GM12875 (cell line): ENCODE measurements at regions not wholly inside any gene's neighbourhood (a gene's known extent, or its start where the extent isn't known, plus 50 kb on each side); places are given as distances from the start of the nearest gene placed in this dataset.
"Not testable (repeated sequence)": the region's sequence is repeated elsewhere in the genome, so short reads cannot be mapped to it uniquely, and the experiment has no call there.

Source experiments
- H3K4me3 ChIP-seq: one replicate; pipeline ENCODE4 v1.5.1; 2011; ENCODE audit warnings: low read depth, low read length, control low read depth
- CTCF ChIP-seq: IDR thresholded peaks from 2 replicates; pipeline ENCODE4 v1.5.1; 2011; ENCODE audit warnings: low read depth, mild to moderate bottlenecking, control low read depth, inconsistent platforms, low read length, moderate library complexity, borderline replicate concordance; ENCODE audit not compliant: insufficient read depth

DNA sequence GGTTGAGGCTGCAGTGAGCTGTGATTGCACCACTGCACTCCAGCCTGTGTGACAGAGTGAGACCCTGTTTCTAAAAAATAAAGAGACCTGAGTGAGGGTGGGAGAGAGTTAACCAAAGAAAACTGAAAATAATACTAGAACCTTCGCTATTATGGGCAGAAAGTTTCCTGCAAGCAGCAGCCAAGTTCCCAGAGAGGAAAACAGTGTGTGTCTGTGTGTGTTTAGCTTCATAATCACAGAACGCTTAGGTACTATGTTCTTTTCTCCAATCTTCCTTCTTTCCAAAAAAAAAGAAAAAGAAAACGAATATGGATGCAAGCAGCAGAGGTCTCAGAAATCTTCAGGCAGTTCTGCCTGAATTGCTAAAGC lies 170.0 kb downstream of the LY86 start:
- no peak for TF ChIP-seq CTCF
- no peak overlapping the region for H3K4me3 ChIP-seq

DNA sequence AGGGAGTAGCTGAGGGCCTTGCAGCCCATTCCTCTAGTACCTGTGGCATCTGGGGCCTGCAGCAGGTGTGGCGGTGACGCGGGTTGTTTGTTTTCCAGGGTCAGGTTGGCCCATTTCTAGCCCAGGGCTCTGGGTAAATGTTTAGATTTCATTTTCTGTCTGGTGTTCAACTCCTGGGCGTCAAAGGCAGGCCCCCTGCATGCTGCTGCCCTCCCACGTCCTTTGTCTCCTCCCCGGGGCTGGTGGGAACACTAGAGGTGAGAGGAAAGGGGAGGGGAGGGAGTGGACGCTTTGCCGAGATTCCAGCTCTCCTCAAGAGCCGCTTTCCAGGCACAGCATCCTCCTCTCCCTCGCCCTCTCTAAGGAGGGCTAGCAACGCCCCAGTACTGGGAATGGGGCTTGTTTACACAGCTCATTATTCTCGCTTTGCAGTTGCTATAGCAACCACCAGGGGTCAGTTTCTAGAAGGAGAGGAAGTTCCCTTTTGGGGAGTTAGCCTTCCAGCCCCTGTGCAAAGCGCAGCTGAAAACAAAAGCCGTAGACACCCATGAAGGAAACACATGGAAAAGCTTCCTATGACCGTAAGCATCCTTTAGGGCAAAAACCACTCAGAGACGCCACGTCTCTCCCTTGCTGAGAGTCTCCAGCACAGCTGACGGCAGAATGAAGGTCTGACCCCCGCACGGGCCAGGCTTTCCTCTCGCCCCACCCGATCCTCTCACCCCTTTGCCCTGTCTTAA lies 170.6 kb downstream of the LY86 start:
- H3K4me3 ChIP-seq: no peak overlapping the region

GRCh38 chr6:6760002-6760401 lies 171.5 kb downstream of the LY86 start:
- no peak for TF ChIP-seq CTCF
- H3K4me3 ChIP-seq: no peak overlapping the region

More for the DNA sequence above, 170.6 kb downstream of the LY86 start:
- TF ChIP-seq CTCF: peak; percentile 46; the same call in 1 of the 2 replicates

- H3K4me3 ChIP-seq: not testable (repeated sequence)
These were observed 174.0 kb downstream of the LY86 start for GRCh38 chr6:6762566-6762965.

DNA sequence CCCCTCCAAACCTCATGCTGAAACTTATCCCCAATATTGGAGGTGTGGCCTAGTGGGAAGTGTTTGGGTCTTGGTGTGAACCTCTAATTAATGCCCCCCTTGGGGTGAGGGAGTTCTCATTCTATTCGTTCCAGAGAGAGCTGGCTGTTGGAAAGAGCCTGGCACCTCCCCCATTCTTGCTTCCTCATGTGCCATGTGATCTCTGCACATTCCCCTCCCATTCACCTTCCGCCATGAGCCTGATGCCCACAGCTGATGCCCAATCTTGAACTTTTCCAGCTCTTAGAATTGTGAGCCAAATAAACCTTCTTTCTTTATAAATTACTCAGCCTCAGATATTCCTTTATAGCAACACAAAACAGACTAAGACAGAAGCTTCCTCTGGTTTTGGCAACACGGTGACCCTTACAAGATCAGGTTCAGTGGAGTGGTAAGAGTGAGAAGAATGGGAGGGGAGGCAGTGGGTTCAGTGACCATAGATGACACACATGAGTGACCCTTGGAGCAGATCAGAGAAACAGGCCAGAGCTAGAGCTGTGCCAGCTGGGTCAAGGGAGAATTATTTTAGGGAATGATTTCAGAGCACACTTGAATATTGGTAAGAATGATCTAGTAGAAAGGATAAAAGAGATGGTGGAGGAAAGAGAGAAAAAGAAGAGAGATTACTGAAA lies 176.4 kb downstream of the LY86 start:
- TF ChIP-seq CTCF: no peak
- no peak overlapping the region for H3K4me3 ChIP-seq

GRCh38 chr6:6766230-6766905 lies 177.8 kb downstream of the LY86 start:
- TF ChIP-seq CTCF: no peak
- H3K4me3 ChIP-seq: no peak overlapping the region

DNA sequence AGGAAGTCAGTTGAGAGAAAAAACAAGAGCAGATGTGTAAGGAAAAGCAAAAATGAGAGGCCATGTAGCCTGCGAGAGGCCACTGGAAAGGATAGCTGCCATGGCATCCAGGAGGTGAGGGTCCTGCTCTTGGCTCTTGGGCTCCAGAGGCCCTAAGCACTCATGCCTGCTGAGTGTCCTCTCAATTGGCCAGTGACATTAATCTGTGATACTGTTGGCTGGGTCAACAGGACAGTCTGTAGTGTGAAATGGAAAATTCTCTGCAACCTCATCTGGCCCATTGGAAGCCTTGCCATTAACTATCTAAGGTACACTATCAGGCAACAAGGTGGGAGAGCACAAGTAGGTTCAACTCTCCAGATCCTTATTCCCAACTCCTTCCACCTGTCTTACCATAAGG lies 180.9 kb downstream of the LY86 start:
- no peak overlapping the region for H3K4me3 ChIP-seq
- TF ChIP-seq CTCF: no peak
